ENCODE measurements at regions not wholly inside any gene's neighbourhood (a gene's known extent, or its start where the extent isn't known, plus 50 kb on each side); places are given as distances from the start of the nearest gene placed in this dataset.

DNA sequence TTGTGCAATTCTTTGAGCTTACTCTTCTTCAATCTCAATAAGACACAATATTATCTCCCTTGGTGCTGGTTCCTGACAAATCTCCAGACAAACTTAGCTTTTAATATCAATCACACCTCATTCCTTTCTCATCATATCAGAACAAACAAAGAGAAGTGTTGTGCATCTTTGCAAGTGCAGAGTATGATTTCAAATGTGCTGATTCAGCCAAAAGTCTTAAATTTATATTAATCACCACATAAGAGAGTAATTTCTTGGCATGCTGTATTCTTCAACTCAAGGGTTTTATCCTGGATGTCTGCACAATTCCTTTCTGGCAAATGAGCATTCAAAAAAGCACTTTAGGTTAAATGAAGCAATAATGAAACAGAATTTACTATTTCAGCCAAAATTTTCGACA is 877.8 kb downstream of the ANKRD7 start:
- ChIA-PET CTCF (no interaction called here), POLR2A (no interaction called here)
- TF ChIP-seq, protein P1, sequence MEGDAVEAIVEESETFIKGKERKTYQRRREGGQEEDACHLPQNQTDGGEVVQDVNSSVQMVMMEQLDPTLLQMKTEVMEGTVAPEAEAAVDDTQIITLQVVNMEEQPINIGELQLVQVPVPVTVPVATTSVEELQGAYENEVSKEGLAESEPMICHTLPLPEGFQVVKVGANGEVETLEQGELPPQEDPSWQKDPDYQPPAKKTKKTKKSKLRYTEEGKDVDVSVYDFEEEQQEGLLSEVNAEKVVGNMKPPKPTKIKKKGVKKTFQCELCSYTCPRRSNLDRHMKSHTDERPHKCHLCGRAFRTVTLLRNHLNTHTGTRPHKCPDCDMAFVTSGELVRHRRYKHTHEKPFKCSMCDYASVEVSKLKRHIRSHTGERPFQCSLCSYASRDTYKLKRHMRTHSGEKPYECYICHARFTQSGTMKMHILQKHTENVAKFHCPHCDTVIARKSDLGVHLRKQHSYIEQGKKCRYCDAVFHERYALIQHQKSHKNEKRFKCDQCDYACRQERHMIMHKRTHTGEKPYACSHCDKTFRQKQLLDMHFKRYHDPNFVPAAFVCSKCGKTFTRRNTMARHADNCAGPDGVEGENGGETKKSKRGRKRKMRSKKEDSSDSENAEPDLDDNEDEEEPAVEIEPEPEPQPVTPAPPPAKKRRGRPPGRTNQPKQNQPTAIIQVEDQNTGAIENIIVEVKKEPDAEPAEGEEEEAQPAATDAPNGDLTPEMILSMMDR (IDR thresholded peaks at IDR 0.05; ENCODE audit: low read depth, low read length), result no peak
- DNase-seq (ENCODE audit: low read depth, low spot score), result no peak
- H3K27ac ChIP-seq (ENCODE audit: low read depth, low read length), result no peak overlapping the region
- no peaks in the 10 kb centered on the region for H3K9me3 ChIP-seq (ENCODE audit: control insufficient read depth, insufficient read depth, low read length)
- no peak overlapping the region for H3K4me3 ChIP-seq (ENCODE audit: low read depth, low read length)
- H3K27me3 ChIP-seq (ENCODE audit: control insufficient read depth, insufficient read depth, low read length), result no peaks in the 10 kb centered on the region

DNA sequence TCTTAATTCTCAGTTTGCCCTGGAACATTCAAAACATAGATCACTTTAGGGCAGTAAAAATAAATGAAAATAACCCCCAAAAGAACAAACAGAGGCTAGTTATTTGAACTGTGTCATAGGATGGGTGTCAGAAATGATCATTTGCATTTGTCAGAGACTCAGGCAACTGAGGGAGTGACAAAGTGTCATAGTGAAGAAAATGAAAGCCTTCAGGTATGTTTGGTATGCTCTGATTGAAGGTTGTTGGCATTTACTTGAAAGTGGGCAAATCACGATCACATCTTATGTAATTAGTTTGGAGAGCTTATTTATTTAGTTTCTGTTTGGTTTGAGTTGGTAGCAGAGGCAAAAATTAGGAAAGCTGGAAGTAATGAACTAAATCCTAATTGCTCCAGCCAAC is 880.9 kb downstream of the ANKRD7 start:
- POLR2A ChIA-PET, result no interaction called here
- H3K27me3 ChIP-seq (ENCODE audit: control insufficient read depth, insufficient read depth, low read length), result no peaks in the 10 kb centered on the region
- no peak overlapping the region for H3K4me3 ChIP-seq (ENCODE audit: low read depth, low read length)
- TF ChIP-seq, protein P1 (IDR thresholded peaks at IDR 0.05; ENCODE audit: low read depth, low read length), result no peak
- DNase-seq (ENCODE audit: low read depth, low spot score), result no peak
- CTCF ChIA-PET, result no interaction called here
- no peak overlapping the region for H3K27ac ChIP-seq (ENCODE audit: low read depth, low read length)
- no peaks in the 10 kb centered on the region for H3K9me3 ChIP-seq (ENCODE audit: control insufficient read depth, insufficient read depth, low read length)

DNA sequence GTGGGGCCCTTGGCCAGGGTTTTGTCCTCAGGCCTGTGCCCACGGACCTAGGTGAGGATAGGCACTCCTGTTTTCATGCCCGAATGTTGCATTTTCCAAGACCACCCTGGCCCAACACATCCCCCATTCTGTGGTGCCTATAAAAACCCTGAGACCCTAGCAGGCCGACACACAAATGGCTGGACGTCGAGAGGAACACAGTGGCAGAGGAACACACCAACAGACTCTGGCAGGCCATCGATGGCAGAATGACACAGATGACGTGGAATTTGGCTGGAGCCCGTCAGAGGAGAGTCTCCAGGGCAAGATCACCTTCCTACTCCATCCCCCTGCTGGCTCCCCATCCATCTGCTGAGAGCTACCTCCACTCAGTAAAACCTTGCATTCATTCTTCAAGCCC is 898.8 kb downstream of the ANKRD7 start:
- TF ChIP-seq, protein P1 (IDR thresholded peaks at IDR 0.05; ENCODE audit: low read depth, low read length), result no peak
- Histone ChIP-seq H3K4me3 (ENCODE audit: low read depth, low read length) (no peak overlapping the region), H3K27me3 (ENCODE audit: control insufficient read depth, insufficient read depth, low read length) (no peaks in the 10 kb centered on the region), H3K9me3 (ENCODE audit: control insufficient read depth, insufficient read depth, low read length) (peaks cover 6% of the 10 kb centered on the region; the same call in 1 of the 2 replicates), H3K27ac (ENCODE audit: low read depth, low read length) (no peak overlapping the region)
- ChIA-PET CTCF (no interaction called here), POLR2A (no interaction called here)
- DNase-seq (ENCODE audit: low read depth, low spot score), result no peak

DNA sequence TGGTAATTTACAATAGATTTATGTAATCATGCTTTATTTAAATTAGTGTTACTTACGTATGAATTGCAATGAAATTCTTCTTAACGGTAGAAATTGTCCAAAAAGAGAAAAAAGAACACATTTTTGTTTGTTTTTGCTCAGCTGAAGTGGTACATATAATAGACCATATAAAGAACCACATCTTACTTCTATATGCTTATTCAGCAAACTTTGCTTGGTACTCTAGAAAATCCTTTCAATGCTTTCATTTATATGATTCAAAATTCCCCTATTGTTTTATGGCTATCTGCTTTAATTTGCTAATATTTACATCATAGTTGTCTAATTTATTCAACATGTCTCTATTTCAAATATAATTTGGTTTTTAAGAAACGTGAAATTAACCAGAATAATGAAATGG is 903.2 kb downstream of the ANKRD7 start:
- POLR2A ChIA-PET, result no interaction called here
- TF ChIP-seq, protein P1 (IDR thresholded peaks at IDR 0.05; ENCODE audit: low read depth, low read length), result no peak
- CTCF ChIA-PET, result no interaction called here
- no peak overlapping the region for H3K27ac ChIP-seq (ENCODE audit: low read depth, low read length)
- no peak overlapping the region for H3K4me3 ChIP-seq (ENCODE audit: low read depth, low read length)
- no peak for DNase-seq (ENCODE audit: low read depth, low spot score)
- peaks cover 6% of the 10 kb centered on the region; the same call in 1 of the 2 replicates for H3K9me3 ChIP-seq (ENCODE audit: control insufficient read depth, insufficient read depth, low read length)
- H3K27me3 ChIP-seq (ENCODE audit: control insufficient read depth, insufficient read depth, low read length), result no peaks in the 10 kb centered on the region

DNA sequence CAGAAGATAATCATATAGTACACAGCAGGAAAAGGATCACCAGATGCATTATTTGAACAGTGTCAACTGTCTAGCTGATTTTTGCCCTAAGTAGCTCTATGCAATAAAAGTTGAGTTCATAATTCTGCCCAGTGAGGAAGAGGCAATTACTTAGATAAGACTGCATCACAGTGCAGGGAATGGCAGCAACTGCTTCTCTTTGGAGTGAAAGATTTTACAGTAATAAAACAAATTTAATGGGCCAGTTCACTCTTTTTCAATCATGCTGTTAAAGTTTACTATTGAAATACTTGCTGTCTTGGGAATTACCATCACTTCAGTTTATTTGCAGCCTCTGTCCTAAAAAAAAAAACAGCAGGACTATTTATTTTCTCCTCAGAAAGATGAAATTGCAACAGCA is 907.9 kb downstream of the ANKRD7 start:
- Histone ChIP-seq H3K4me3 (ENCODE audit: low read depth, low read length) (no peak overlapping the region), H3K27me3 (ENCODE audit: control insufficient read depth, insufficient read depth, low read length) (no peaks in the 10 kb centered on the region), H3K27ac (ENCODE audit: low read depth, low read length) (no peak overlapping the region), H3K9me3 (ENCODE audit: control insufficient read depth, insufficient read depth, low read length) (no peaks in the 10 kb centered on the region)
- CTCF ChIA-PET, result no interaction called here
- TF ChIP-seq, protein P1 (IDR thresholded peaks at IDR 0.05; ENCODE audit: low read depth, low read length), result no peak
- no peak for DNase-seq (ENCODE audit: low read depth, low spot score)
- POLR2A ChIA-PET, result no interaction called here

All from AG04450 (cell line).